MM.1S (cell line): ENCODE measurements at regions not wholly inside any gene's neighbourhood (a gene's known extent, or its start where the extent isn't known, plus 50 kb on each side); places are given as distances from the start of the nearest gene placed in this dataset.

Experiments
- DNase-seq: peaks from one replicate; pipeline ENCODE4 v3.0.0-alpha.2; 2015
- H2AFZ ChIP-seq: fragments of 300-600 bp; sonication (generic); 2 replicates; pipeline ENCODE4 v1.6.0; 2016; ENCODE audit warnings: antibody characterized with exemption, low read length
- H3F3A ChIP-seq: fragments of 300-600 bp; sonication (generic); 2 replicates; pipeline ENCODE4 v1.6.1; 2016; ENCODE audit warnings: mild to moderate bottlenecking, antibody characterized with exemption, low read length, moderate library complexity, mixed read lengths; ENCODE audit not compliant: insufficient read depth
- H3K27ac ChIP-seq: fragments of 300-600 bp; sonication (generic); 2 replicates; pipeline ENCODE4 v1.5.1; 2016; ENCODE audit warnings: mild to moderate bottlenecking, low read length
- H3K27me3 ChIP-seq: fragments of 300-600 bp; sonication (generic); replicated peaks from 2 replicates; pipeline ENCODE4 v1.6.0; 2016; ENCODE audit warnings: low read length; ENCODE audit not compliant: insufficient read depth
- H3K36me3 ChIP-seq: fragments of 300-600 bp; sonication (generic); replicated peaks from 2 replicates; pipeline ENCODE4 v1.6.1; 2016; ENCODE audit warnings: mild to moderate bottlenecking, low read length, mixed read lengths; ENCODE audit not compliant: insufficient read depth
- H3K4me1 ChIP-seq: fragments of 300-600 bp; sonication (generic); 2 replicates; pipeline ENCODE4 v1.6.1; 2016; ENCODE audit warnings: low read length, mixed read lengths
- H3K4me2 ChIP-seq: fragments of 300-600 bp; sonication (generic); 2 replicates; pipeline ENCODE4 v1.6.0; 2016; ENCODE audit warnings: low read depth, low read length
- H3K4me3 ChIP-seq: fragments of 300-600 bp; sonication (generic); 2 replicates; pipeline ENCODE4 v1.5.1; 2016; ENCODE audit warnings: low read length, mixed read lengths
- H3K79me2 ChIP-seq: fragments of 300-600 bp; sonication (generic); 2 replicates; pipeline ENCODE4 v1.6.1; 2016; ENCODE audit warnings: mixed run types, low read length, mixed read lengths
- H3K9ac ChIP-seq: fragments of 300-600 bp; sonication (generic); 2 replicates; pipeline ENCODE4 v1.6.1; 2016; ENCODE audit warnings: low read length, mixed read lengths
- H3K9me2 ChIP-seq: fragments of 300-600 bp; sonication (generic); replicated peaks from 2 replicates; pipeline ENCODE4 v1.6.1; 2016; ENCODE audit warnings: mild to moderate bottlenecking, low read length, mixed read lengths; ENCODE audit not compliant: insufficient read depth
- H3K9me3 ChIP-seq: fragments of 300-600 bp; sonication (generic); replicated peaks from 2 replicates; pipeline ENCODE4 v1.6.1; 2016; ENCODE audit warnings: mild to moderate bottlenecking, low read length, mixed read lengths; ENCODE audit not compliant: insufficient read depth
- H4K20me1 ChIP-seq: fragments of 300-600 bp; sonication (generic); 2 replicates; pipeline ENCODE4 v1.6.1; 2016; ENCODE audit warnings: mild to moderate bottlenecking, low read length, moderate library complexity, mixed read lengths; ENCODE audit not compliant: insufficient read depth
- EZH2 ChIP-seq: fragments of 300-600 bp; sonication (generic); optimal IDR thresholded peaks from 2 replicates; pipeline ENCODE3; 2017; ENCODE audit warnings: low read depth, mild to moderate bottlenecking, antibody characterized with exemption, low read length, mixed read lengths
- EZH2phosphoT487 ChIP-seq: fragments of 300-600 bp; sonication (generic); IDR thresholded peaks from 2 replicates; pipeline ENCODE4 v1.6.1; 2018; ENCODE audit warnings: antibody characterized with exemption, low read length
- TF ChIP-seq, protein P1 (sequence below): fragments of 300-600 bp; sonication (generic); IDR thresholded peaks from 2 replicates; pipeline ENCODE4 v1.5.1; 2016; ENCODE audit warnings: antibody characterized with exemption, low read length, mixed read lengths

DNA sequence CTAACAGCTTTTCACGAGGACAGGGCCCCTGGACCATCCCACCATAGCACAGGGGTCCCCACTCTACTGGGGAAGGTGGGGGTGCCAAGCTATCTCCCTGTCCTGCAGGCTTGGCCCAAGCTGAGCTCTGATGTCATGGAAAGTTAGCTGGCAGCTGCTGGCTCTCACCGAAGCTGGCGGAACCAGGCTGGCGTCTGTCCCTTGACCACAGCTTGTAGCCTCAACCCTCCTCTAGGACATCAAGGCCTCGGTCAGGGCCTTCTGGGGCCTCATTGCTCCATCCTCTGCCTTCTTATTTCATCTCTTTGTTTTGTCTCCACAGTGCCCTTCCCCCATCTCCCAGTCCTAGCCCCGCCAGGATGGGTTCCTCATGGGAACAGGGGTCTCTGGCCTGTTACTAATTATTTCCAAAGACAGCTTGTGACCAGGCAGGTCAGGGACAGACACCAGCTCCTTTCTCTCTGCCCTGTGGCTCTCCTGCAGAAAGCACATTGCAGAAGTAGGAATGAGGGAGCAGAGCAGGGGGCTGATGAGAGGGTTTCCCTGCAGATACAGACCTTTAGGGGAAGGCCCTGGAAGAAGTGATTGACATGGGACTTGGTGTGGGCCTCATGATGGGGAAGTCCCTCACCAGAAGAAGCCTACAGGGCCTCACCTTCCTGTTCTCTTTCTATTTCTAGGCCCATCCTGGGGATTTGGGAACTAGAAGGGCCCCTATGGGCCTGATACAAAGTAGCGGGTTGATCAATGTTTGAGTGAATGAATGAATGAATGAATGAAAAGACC, 97.5 kb upstream of the ALX4 start:
- Histone ChIP-seq H3K4me3 (no peak overlapping the region), H3K27me3 (no peaks in the 10 kb centered on the region), H3K9ac (no peak overlapping the region), H2AFZ (no peak overlapping the region), H3K4me2 (no peak overlapping the region), H3K9me3 (no peaks in the 10 kb centered on the region), H4K20me1 (no peaks in the 10 kb centered on the region), H3K27ac (no peak overlapping the region), H3F3A (no peaks in the 10 kb centered on the region), H3K9me2 (no peaks in the 10 kb centered on the region), H3K36me3 (no peaks in the 10 kb centered on the region), H3K79me2 (no peaks in the 10 kb centered on the region), H3K4me1 (no peaks in the 10 kb centered on the region)
- DNase-seq, result no peak
- TF ChIP-seq, protein P1, sequence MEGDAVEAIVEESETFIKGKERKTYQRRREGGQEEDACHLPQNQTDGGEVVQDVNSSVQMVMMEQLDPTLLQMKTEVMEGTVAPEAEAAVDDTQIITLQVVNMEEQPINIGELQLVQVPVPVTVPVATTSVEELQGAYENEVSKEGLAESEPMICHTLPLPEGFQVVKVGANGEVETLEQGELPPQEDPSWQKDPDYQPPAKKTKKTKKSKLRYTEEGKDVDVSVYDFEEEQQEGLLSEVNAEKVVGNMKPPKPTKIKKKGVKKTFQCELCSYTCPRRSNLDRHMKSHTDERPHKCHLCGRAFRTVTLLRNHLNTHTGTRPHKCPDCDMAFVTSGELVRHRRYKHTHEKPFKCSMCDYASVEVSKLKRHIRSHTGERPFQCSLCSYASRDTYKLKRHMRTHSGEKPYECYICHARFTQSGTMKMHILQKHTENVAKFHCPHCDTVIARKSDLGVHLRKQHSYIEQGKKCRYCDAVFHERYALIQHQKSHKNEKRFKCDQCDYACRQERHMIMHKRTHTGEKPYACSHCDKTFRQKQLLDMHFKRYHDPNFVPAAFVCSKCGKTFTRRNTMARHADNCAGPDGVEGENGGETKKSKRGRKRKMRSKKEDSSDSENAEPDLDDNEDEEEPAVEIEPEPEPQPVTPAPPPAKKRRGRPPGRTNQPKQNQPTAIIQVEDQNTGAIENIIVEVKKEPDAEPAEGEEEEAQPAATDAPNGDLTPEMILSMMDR, result no peak
- TF ChIP-seq EZH2phosphoT487, result no peak

- H3K36me3 ChIP-seq, result no peaks in the 10 kb centered on the region
- no peaks in the 10 kb centered on the region for H3K4me1 ChIP-seq
- H3K27me3 ChIP-seq, result no peaks in the 10 kb centered on the region
- no peaks in the 10 kb centered on the region for H3K9me2 ChIP-seq
- H3K79me2 ChIP-seq, result no peaks in the 10 kb centered on the region
- H3F3A ChIP-seq, result no peaks in the 10 kb centered on the region
- H3K4me3 ChIP-seq, result no peak overlapping the region
- H3K27ac ChIP-seq, result no peak overlapping the region
- TF ChIP-seq EZH2 (no peak), EZH2phosphoT487 (no peak)
- TF ChIP-seq, protein P1, result no peak
- no peak for DNase-seq
- H2AFZ ChIP-seq, result no peak overlapping the region
- H4K20me1 ChIP-seq, result no peaks in the 10 kb centered on the region
- no peaks in the 10 kb centered on the region for H3K9me3 ChIP-seq
- H3K4me2 ChIP-seq, result no peak overlapping the region
- no peak overlapping the region for H3K9ac ChIP-seq
These were observed 98.2 kb upstream of the ALX4 start for GRCh38 chr11:44408141-44408540.

- H3K9me2 ChIP-seq, result no peaks in the 10 kb centered on the region
- no peak for DNase-seq
- no peaks in the 10 kb centered on the region for H3K4me1 ChIP-seq
- H4K20me1 ChIP-seq, result no peaks in the 10 kb centered on the region
- H3K27me3 ChIP-seq, result no peaks in the 10 kb centered on the region
- no peaks in the 10 kb centered on the region for H3K36me3 ChIP-seq
- no peaks in the 10 kb centered on the region for H3K79me2 ChIP-seq
- H2AFZ ChIP-seq, result no peak overlapping the region
- H3F3A ChIP-seq, result no peaks in the 10 kb centered on the region
- no peak overlapping the region for H3K9ac ChIP-seq
- H3K9me3 ChIP-seq, result no peaks in the 10 kb centered on the region
- no peak overlapping the region for H3K4me2 ChIP-seq
- H3K27ac ChIP-seq, result no peak overlapping the region
- no peak for TF ChIP-seq EZH2
- TF ChIP-seq, protein P1, result no peak
- TF ChIP-seq EZH2phosphoT487, result no peak
- H3K4me3 ChIP-seq, result no peak overlapping the region
These were observed 99.0 kb upstream of the ALX4 start for GRCh38 chr11:44408711-44409470.
